Mesenchymal stem cell (in vitro differentiated cells and primary cell): ENCODE measurements at regions not wholly inside any gene's neighbourhood (a gene's known extent, or its start where the extent isn't known, plus 50 kb on each side); places are given as distances from the start of the nearest gene placed in this dataset.
"Not testable (repeated sequence)": the region's sequence is repeated elsewhere in the genome, so short reads cannot be mapped to it uniquely, and the experiment has no call there.

Experiments
- DNase-seq: peaks from one replicate; pipeline ENCODE4 v3.0.0-alpha.2; 2013
- H2AFZ ChIP-seq: one replicate; pipeline ENCODE4 v1.6.1; 2013; ENCODE audit warnings: low read depth, mild to moderate bottlenecking, control low read depth, inconsistent platforms, low read length, moderate library complexity
- H2AK5ac ChIP-seq: 2 replicates; pipeline ENCODE4 v1.6.1; 2013; ENCODE audit warnings: low read length, moderate library complexity, mild to moderate bottlenecking, inconsistent platforms; ENCODE audit not compliant: severe bottlenecking
- H2BK120ac ChIP-seq: one replicate; pipeline ENCODE4 v1.6.1; 2013; ENCODE audit warnings: low read depth, mild to moderate bottlenecking, inconsistent platforms, low read length, moderate library complexity
- H2BK12ac ChIP-seq, 2 experiments: one replicate each; pipeline ENCODE4 v1.6.1; 2013; ENCODE audit warnings: inconsistent platforms in 2 of 2, low read length in 2 of 2, mild to moderate bottlenecking in 2 of 2, moderate library complexity in 2 of 2, control low read depth in 1 of 2
- H2BK15ac ChIP-seq: one replicate; pipeline ENCODE4 v1.6.1; 2013; ENCODE audit warnings: mild to moderate bottlenecking, low read depth, inconsistent platforms; ENCODE audit not compliant: poor library complexity, severe bottlenecking
- H2BK5ac ChIP-seq: 2 replicates; pipeline ENCODE4 v1.6.1; 2013; ENCODE audit warnings: low read depth, mild to moderate bottlenecking, low read length, control low read depth, inconsistent platforms; ENCODE audit not compliant: poor library complexity, severe bottlenecking
- H3K14ac ChIP-seq, 2 experiments: one replicate each; pipeline ENCODE4 v1.6.1; 2013; ENCODE audit warnings: inconsistent platforms in 2 of 2, low read length in 2 of 2, control low read depth in 1 of 2, mild to moderate bottlenecking in 1 of 2, moderate library complexity in 1 of 2
- H3K18ac ChIP-seq, 2 experiments: one replicate each; pipeline ENCODE4 v1.6.1; 2013; ENCODE audit warnings: inconsistent platforms in 2 of 2, low read length in 2 of 2, control low read depth in 1 of 2, low read depth in 1 of 2, mild to moderate bottlenecking in 1 of 2
- H3K23ac ChIP-seq, 2 experiments: one replicate each; pipeline ENCODE4 v1.6.1; 2013; ENCODE audit warnings: inconsistent platforms in 2 of 2, low read length in 2 of 2, mild to moderate bottlenecking in 2 of 2, moderate library complexity in 2 of 2, control low read depth in 1 of 2
- H3K27ac ChIP-seq: 2 replicates; pipeline ENCODE4 v1.5.1; 2013; ENCODE audit warnings: mild to moderate bottlenecking, moderate library complexity, low read length, control low read depth, inconsistent platforms; ENCODE audit not compliant: poor library complexity, severe bottlenecking
- H3K27me3 ChIP-seq, 2 experiments: 2 replicates each; pipeline versions ENCODE4 v1.6.1 to v1.7.0; 2013; ENCODE audit warnings: low read length in 2 of 2, mild to moderate bottlenecking in 2 of 2, moderate library complexity in 2 of 2, control low read depth in 1 of 2, inconsistent platforms in 1 of 2; ENCODE audit not compliant: control insufficient read depth in 1 of 2, insufficient read depth in 1 of 2
- H3K36me3 ChIP-seq, 2 experiments: 2 replicates each; pipeline versions ENCODE4 v1.6.1 to v1.7.0; 2013; ENCODE audit warnings: low read length in 2 of 2, control low read depth in 1 of 2, inconsistent platforms in 1 of 2, low read depth in 1 of 2, mild to moderate bottlenecking in 1 of 2; ENCODE audit not compliant: insufficient read depth in 2 of 2, control insufficient read depth in 1 of 2
- H3K4ac ChIP-seq, 2 experiments: one replicate each; pipeline ENCODE4 v1.6.1; 2013; ENCODE audit warnings: inconsistent platforms in 2 of 2, low read length in 2 of 2, mild to moderate bottlenecking in 2 of 2, moderate library complexity in 2 of 2, control low read depth in 1 of 2, low read depth in 1 of 2
- H3K4me1 ChIP-seq: 2 replicates; pipeline ENCODE4 v1.6.1; 2013; ENCODE audit warnings: low read depth, low read length, control low read depth; ENCODE audit not compliant: control insufficient read depth, insufficient read depth
- H3K4me2 ChIP-seq: 2 replicates; pipeline ENCODE4 v1.6.1; 2013; ENCODE audit warnings: low read length, mild to moderate bottlenecking, inconsistent platforms; ENCODE audit not compliant: poor library complexity, severe bottlenecking
- H3K4me3 ChIP-seq, 2 experiments: 2 replicates each; pipeline versions ENCODE4 v1.5.1 to v1.7.0; 2013; ENCODE audit warnings: low read length in 2 of 2, mild to moderate bottlenecking in 2 of 2, control low read depth in 1 of 2, low read depth in 1 of 2; ENCODE audit not compliant: insufficient read depth in 1 of 2
- H3K79me1 ChIP-seq: replicated peaks from 2 replicates; pipeline ENCODE4 v1.6.1; 2013; ENCODE audit warnings: mild to moderate bottlenecking, control low read depth, low read length, inconsistent platforms; ENCODE audit not compliant: poor library complexity, severe bottlenecking
- H3K9ac ChIP-seq: 2 replicates; pipeline ENCODE4 v1.7.0; 2013; ENCODE audit warnings: mild to moderate bottlenecking, low read length, moderate library complexity
- H3K9me3 ChIP-seq: 2 replicates; pipeline ENCODE4 v1.7.0; 2013; ENCODE audit warnings: mild to moderate bottlenecking, low read length; ENCODE audit not compliant: control insufficient read depth
- H4K8ac ChIP-seq: one replicate; pipeline ENCODE4 v1.6.1; 2013; ENCODE audit warnings: inconsistent platforms, mild to moderate bottlenecking, low read length, moderate library complexity
- H4K91ac ChIP-seq: one replicate; pipeline ENCODE4 v1.6.1; 2013; ENCODE audit warnings: mild to moderate bottlenecking, low read length, inconsistent platforms
- WGBS: methylation state at CpG from one replicate; pipeline ENCODE4 v1.1.7; 2013; ENCODE audit warnings: mixed read lengths; 5-methylcytosine and 5-hydroxymethylcytosine counted together

- not testable (repeated sequence) for H2BK15ac ChIP-seq, H3K4me2 ChIP-seq, H3K4ac ChIP-seq, H3K27me3 ChIP-seq, H3K23ac ChIP-seq, H4K91ac ChIP-seq, H3K4me3 ChIP-seq, H2AK5ac ChIP-seq, H3K14ac ChIP-seq, H3K4me1 ChIP-seq, H4K8ac ChIP-seq, H3K18ac ChIP-seq, H2AFZ ChIP-seq, H2BK12ac ChIP-seq, H3K9ac ChIP-seq, H3K79me1 ChIP-seq, H2BK5ac ChIP-seq, H2BK120ac ChIP-seq, H3K36me3 ChIP-seq, DNase-seq, H3K27ac ChIP-seq, H3K9me3 ChIP-seq
- WGBS, result 97% methylated on average over 17 of the region's 17 CpGs
Observed at GRCh38 chr10:9057293-9057692, 1002.8 kb downstream of the GATA3 start.

- H3K4ac ChIP-seq, result no peak overlapping the region
- no peaks in the 10 kb centered on the region for H3K79me1 ChIP-seq
- no peak overlapping the region for H3K4me3 ChIP-seq
- H3K36me3 ChIP-seq, result no peaks in the 10 kb centered on the region
- no peaks in the 10 kb centered on the region for H3K27me3 ChIP-seq
- WGBS, result 0% methylated on average over 2 of the region's 2 CpGs
- H3K4me1 ChIP-seq, result no peaks in the 10 kb centered on the region
- H4K8ac ChIP-seq, result no peak overlapping the region
- no peak overlapping the region for H3K9ac ChIP-seq
- H3K18ac ChIP-seq, result no peak overlapping the region
- no peak overlapping the region for H2BK5ac ChIP-seq
- no peak overlapping the region for H2BK12ac ChIP-seq
- no peak overlapping the region for H4K91ac ChIP-seq
- H3K27ac ChIP-seq, result no peak overlapping the region
- H2BK15ac ChIP-seq, result no peak overlapping the region
- no peak overlapping the region for H2AFZ ChIP-seq
- no peak overlapping the region for H3K14ac ChIP-seq
- H3K23ac ChIP-seq, result no peak overlapping the region
- no peak overlapping the region for H3K4me2 ChIP-seq
- H2AK5ac ChIP-seq, result no peak overlapping the region
- H3K9me3 ChIP-seq, result peaks cover 2% of the 10 kb centered on the region
- H2BK120ac ChIP-seq, result no peak overlapping the region
- no peak for DNase-seq
Observed at GRCh38 chr10:9060314-9060713, 1005.8 kb downstream of the GATA3 start.

- H3K4me3 ChIP-seq, result no peak overlapping the region
- no peaks in the 10 kb centered on the region for H3K4me1 ChIP-seq
Observed at GRCh38 chr10:9061871-9062270, 1007.4 kb downstream of the GATA3 start.

GRCh38 chr10:9066152-9066551 is 1011.7 kb downstream of the GATA3 start:
- H4K8ac ChIP-seq, result no peak overlapping the region
- H3K79me1 ChIP-seq, result no peaks in the 10 kb centered on the region
- H3K27me3 ChIP-seq, result no peaks in the 10 kb centered on the region
- H2AFZ ChIP-seq, result no peak overlapping the region
- H3K9me3 ChIP-seq, result no peaks in the 10 kb centered on the region
- no peak overlapping the region for H2BK120ac ChIP-seq
- no peak overlapping the region for H3K18ac ChIP-seq
- H2BK5ac ChIP-seq, result no peak overlapping the region
- H3K4me2 ChIP-seq, result no peak overlapping the region
- DNase-seq, result no peak
- H3K4ac ChIP-seq, result no peak overlapping the region
- H3K23ac ChIP-seq, result no peak overlapping the region
- no peak overlapping the region for H4K91ac ChIP-seq
- H2AK5ac ChIP-seq, result no peak overlapping the region
- H3K27ac ChIP-seq, result no peak overlapping the region
- H3K9ac ChIP-seq, result no peak overlapping the region
- no peaks in the 10 kb centered on the region for H3K4me1 ChIP-seq
- WGBS, result no CpG with 5 or more reads among the region's 3 CpGs
- no peak overlapping the region for H3K14ac ChIP-seq
- H3K4me3 ChIP-seq, result no peak overlapping the region
- no peak overlapping the region for H2BK12ac ChIP-seq
- no peak overlapping the region for H2BK15ac ChIP-seq
- H3K36me3 ChIP-seq, result no peaks in the 10 kb centered on the region

More at GRCh38 chr10:9061871-9062270, 1007.4 kb downstream of the GATA3 start:
- Histone ChIP-seq H3K27ac (no peak overlapping the region), H3K9ac (no peak overlapping the region), H3K27me3 (no peaks in the 10 kb centered on the region), H3K4ac (no peak overlapping the region), H2AFZ (no peak overlapping the region), H2BK15ac (no peak overlapping the region), H3K79me1 (no peaks in the 10 kb centered on the region), H4K8ac (no peak overlapping the region), H3K14ac (no peak overlapping the region), H2AK5ac (no peak overlapping the region), H3K18ac (no peak overlapping the region), H3K4me2 (no peak overlapping the region), H3K23ac (no peak overlapping the region), H3K36me3 (no peaks in the 10 kb centered on the region), H4K91ac (no peak overlapping the region), H2BK12ac (no peak overlapping the region), H2BK120ac (no peak overlapping the region), H3K9me3 (no peaks in the 10 kb centered on the region), H2BK5ac (no peak overlapping the region)
- WGBS, result 81% methylated on average over 2 of the region's 3 CpGs
- DNase-seq, result no peak
